GM12878 (cell line): ENCODE measurements at regions not wholly inside any gene's neighbourhood (a gene's known extent, or its start where the extent isn't known, plus 50 kb on each side); places are given as distances from the start of the nearest gene placed in this dataset.

ENCODE experiments used
- ATAC-seq: fragments of 200-7000 bp; cut with Tn5 transposase; 3 replicates; pipeline ENCODE4 v1.9.1; 2020; ENCODE audit warnings: mild to moderate bottlenecking, moderate library complexity
- BruUV-seq: library from RNA; stranded (reverse); fragments of 400-500 nt; replicated peaks from 2 replicates; lab custom pipeline; 2021; lab: Mats Ljungman, UMichigan
- CTCF ChIA-PET: fragments of 300-600 bp; sonication (Branson Sonifier 250); formaldehyde crosslinking; extraction: SDS; loops from one replicate; lab custom pipeline; 2021; ENCODE audit warnings: inconsistent platforms; lab: Yijun Ruan, JAX
- POLR2A ChIA-PET: fragments of 350-600 bp; formaldehyde crosslinking; extraction: SDS; loops from one replicate; lab custom pipeline; 2021; ENCODE audit warnings: inconsistent platforms; lab: Charles Lee
- RAD21 ChIA-PET: fragments of 300-600 bp; sonication (Branson Sonifier 250); formaldehyde crosslinking; loops from one replicate; lab custom pipeline; 2023; ENCODE audit warnings: antibody characterized with exemption; ENCODE audit not compliant: unreplicated experiment; lab: Charles Lee
- SMC1A ChIA-PET: fragments of 300-600 bp; sonication (Branson Sonifier 250); formaldehyde crosslinking; loops from one replicate; lab custom pipeline; 2023; ENCODE audit not compliant: unreplicated experiment, uncharacterized antibody; lab: Charles Lee
- DNase-seq: peaks from one replicate; pipeline ENCODE4 v3.0.0-alpha.2; 2011; ENCODE audit warnings: low read depth, low spot score
- FAIRE-seq: peaks from 3 replicates; lab custom pipeline; 2011; peaks lifted over from hg19 to GRCh38; lab: Jason Lieb, UNC
- H2AFZ ChIP-seq: 2 replicates; pipeline ENCODE4 v1.6.0; 2011; ENCODE audit warnings: low read depth, low read length, control low read depth; ENCODE audit not compliant: control insufficient read depth
- H3K27ac ChIP-seq: 2 replicates; pipeline ENCODE4 v1.5.1; 2011; ENCODE audit warnings: control low read depth; ENCODE audit not compliant: control insufficient read depth, insufficient read depth
- H3K27me3 ChIP-seq, 2 experiments: replicated peaks in 1 of 2; 2 replicates each; pipeline versions ENCODE4 v1.6.0 to v1.6.1; 2011; ENCODE audit warnings: low read length in 1 of 2; ENCODE audit not compliant: control insufficient read depth in 2 of 2, insufficient read depth in 2 of 2
- H3K36me3 ChIP-seq, 2 experiments: 2 replicates each; pipeline ENCODE4 v1.5.1; 2011; ENCODE audit warnings: low read length in 1 of 2; ENCODE audit not compliant: control insufficient read depth in 2 of 2, insufficient read depth in 2 of 2
- H3K4me1 ChIP-seq: 2 replicates; pipeline ENCODE4 v1.6.1; 2011; ENCODE audit warnings: mild to moderate bottlenecking, low read length, moderate library complexity, mixed read lengths; ENCODE audit not compliant: control insufficient read depth, insufficient read depth
- H3K4me2 ChIP-seq: 2 replicates; pipeline ENCODE4 v1.6.0; 2011; ENCODE audit warnings: control low read depth; ENCODE audit not compliant: control insufficient read depth, insufficient read depth
- H3K4me3 ChIP-seq: fragments of 200-600 bp; sonication (generic); 2 replicates; pipeline ENCODE4 v1.5.1; 2016
- H3K79me2 ChIP-seq: 2 replicates; pipeline ENCODE4 v1.6.0; 2011; ENCODE audit warnings: low read length; ENCODE audit not compliant: control insufficient read depth, insufficient read depth
- H3K9ac ChIP-seq: 2 replicates; pipeline ENCODE4 v1.8.0; 2011; ENCODE audit warnings: low read length, control low read depth, mixed read lengths; ENCODE audit not compliant: control insufficient read depth, insufficient read depth
- H3K9me3 ChIP-seq: replicated peaks from 3 replicates; pipeline ENCODE4 v1.5.1; 2011; ENCODE audit warnings: mild to moderate bottlenecking, low read length; ENCODE audit not compliant: control insufficient read depth, insufficient read depth
- H4K20me1 ChIP-seq: 2 replicates; pipeline ENCODE4 v1.6.0; 2011; ENCODE audit not compliant: control insufficient read depth, insufficient read depth
- CBX3 ChIP-seq: fragments of 200-600 bp; sonication (generic); IDR thresholded peaks from 2 replicates; pipeline ENCODE4 v1.6.1; 2016; ENCODE audit warnings: low read depth, borderline replicate concordance
- HDAC6 ChIP-seq: fragments of 200-600 bp; sonication (generic); IDR thresholded peaks from one replicate; pipeline ENCODE4 v1.8.0; 2017; ENCODE audit warnings: antibody characterized with exemption; ENCODE audit not compliant: unreplicated experiment
- IKZF1 ChIP-seq: fragments of 450-650 bp; conservative IDR thresholded peaks from 2 replicates; pipeline ENCODE4 v1.6.1; 2017; ENCODE audit warnings: antibody characterized with exemption, mild to moderate bottlenecking
- MTA2 ChIP-seq: fragments of 450-650 bp; IDR thresholded peaks from 2 replicates; pipeline ENCODE4 v1.6.1; 2016; ENCODE audit warnings: low read depth, mild to moderate bottlenecking, moderate library complexity
- POU2F2 ChIP-seq: IDR thresholded peaks from 3 replicates; pipeline ENCODE4 v1.6.1; 2011; ENCODE audit warnings: low read depth, mild to moderate bottlenecking, low read length, borderline replicate concordance
- SMAD5 ChIP-seq: IDR thresholded peaks from 2 replicates; pipeline ENCODE4 v1.6.1; 2016; ENCODE audit warnings: antibody characterized with exemption, low read depth
- TCF3 ChIP-seq: IDR thresholded peaks from 2 replicates; pipeline ENCODE4 v1.6.1; 2012; ENCODE audit warnings: low read depth, mild to moderate bottlenecking, low read length, borderline replicate concordance; ENCODE audit not compliant: insufficient read depth
- ZNF207 ChIP-seq: fragments of 450-650 bp; IDR thresholded peaks from 2 replicates; pipeline ENCODE4 v1.6.1; 2014; ENCODE audit warnings: antibody characterized with exemption, mild to moderate bottlenecking, borderline replicate concordance
- in situ Hi-C: fragments of 300-500 bp; cut with MboI; formaldehyde crosslinking; loops from 9 replicates; pipeline ENCODE4 v1.14.3; 2018; ENCODE audit warnings: mixed read lengths
- intact Hi-C: fragments of 100-400 bp; cut with micrococcal nuclease; formaldehyde crosslinking; loops from one replicate; pipeline ENCODE4 v1.14.2; 2022; ENCODE audit not compliant: unreplicated experiment
- TF ChIP-seq, protein P1 (sequence below): IDR thresholded peaks from 2 replicates; pipeline ENCODE4 v1.6.1; 2012; ENCODE audit warnings: improper control_type of control experiment, low read depth, low read length; ENCODE audit not compliant: insufficient replicate concordance

DNA sequence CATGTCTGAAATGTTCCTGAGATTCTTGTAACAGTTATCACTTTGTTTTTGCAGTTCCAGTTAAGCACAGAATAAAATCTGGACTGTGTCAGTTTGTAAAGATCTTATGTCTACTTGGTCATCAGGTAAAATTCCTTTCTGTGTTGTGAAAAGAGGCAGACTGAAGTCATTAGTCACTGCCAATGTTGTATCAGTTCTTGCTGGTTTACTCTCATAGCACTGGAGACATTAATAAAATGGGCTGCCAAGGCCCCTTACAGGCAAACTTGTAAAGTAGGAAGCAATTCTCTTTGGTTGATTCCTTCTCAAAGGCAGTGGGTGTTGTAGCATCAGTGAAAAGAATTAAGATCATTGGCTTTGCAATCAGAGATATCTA lies 61.4 kb upstream of the ST6GALNAC3 start:
- DNase-seq (no peak), ATAC-seq (no peak), FAIRE-seq (no peak)
- ChIA-PET POLR2A (no interaction called here), CTCF (no interaction called here), RAD21 (no interaction called here), SMC1A (no interaction called here)
- Histone ChIP-seq H3K4me3 (no peak overlapping the region), H3K9ac (no peak overlapping the region), H3K4me1 (no peaks in the 10 kb centered on the region), H2AFZ (no peak overlapping the region), H3K79me2 (no peaks in the 10 kb centered on the region), H3K4me2 (no peak overlapping the region), H3K27ac (no peak overlapping the region), H3K36me3 (no peaks in the 10 kb centered on the region), H3K27me3 (no peaks in the 10 kb centered on the region), H3K9me3 (no peaks in the 10 kb centered on the region), H4K20me1 (no peaks in the 10 kb centered on the region)
- TF ChIP-seq CBX3 (no peak), TCF3 (no peak), IKZF1 (no peak), SMAD5 (no peak), HDAC6 (no peak), ZNF207 (no peak), MTA2 (no peak), POU2F2 (no peak)
- TF ChIP-seq, protein P1, sequence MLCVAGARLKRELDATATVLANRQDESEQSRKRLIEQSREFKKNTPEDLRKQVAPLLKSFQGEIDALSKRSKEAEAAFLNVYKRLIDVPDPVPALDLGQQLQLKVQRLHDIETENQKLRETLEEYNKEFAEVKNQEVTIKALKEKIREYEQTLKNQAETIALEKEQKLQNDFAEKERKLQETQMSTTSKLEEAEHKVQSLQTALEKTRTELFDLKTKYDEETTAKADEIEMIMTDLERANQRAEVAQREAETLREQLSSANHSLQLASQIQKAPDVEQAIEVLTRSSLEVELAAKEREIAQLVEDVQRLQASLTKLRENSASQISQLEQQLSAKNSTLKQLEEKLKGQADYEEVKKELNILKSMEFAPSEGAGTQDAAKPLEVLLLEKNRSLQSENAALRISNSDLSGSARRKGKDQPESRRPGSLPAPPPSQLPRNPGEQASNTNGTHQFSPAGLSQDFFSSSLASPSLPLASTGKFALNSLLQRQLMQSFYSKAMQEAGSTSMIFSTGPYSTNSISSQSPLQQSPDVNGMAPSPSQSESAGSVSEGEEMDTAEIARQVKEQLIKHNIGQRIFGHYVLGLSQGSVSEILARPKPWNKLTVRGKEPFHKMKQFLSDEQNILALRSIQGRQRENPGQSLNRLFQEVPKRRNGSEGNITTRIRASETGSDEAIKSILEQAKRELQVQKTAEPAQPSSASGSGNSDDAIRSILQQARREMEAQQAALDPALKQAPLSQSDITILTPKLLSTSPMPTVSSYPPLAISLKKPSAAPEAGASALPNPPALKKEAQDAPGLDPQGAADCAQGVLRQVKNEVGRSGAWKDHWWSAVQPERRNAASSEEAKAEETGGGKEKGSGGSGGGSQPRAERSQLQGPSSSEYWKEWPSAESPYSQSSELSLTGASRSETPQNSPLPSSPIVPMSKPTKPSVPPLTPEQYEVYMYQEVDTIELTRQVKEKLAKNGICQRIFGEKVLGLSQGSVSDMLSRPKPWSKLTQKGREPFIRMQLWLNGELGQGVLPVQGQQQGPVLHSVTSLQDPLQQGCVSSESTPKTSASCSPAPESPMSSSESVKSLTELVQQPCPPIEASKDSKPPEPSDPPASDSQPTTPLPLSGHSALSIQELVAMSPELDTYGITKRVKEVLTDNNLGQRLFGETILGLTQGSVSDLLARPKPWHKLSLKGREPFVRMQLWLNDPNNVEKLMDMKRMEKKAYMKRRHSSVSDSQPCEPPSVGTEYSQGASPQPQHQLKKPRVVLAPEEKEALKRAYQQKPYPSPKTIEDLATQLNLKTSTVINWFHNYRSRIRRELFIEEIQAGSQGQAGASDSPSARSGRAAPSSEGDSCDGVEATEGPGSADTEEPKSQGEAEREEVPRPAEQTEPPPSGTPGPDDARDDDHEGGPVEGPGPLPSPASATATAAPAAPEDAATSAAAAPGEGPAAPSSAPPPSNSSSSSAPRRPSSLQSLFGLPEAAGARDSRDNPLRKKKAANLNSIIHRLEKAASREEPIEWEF, result no peak
- intact Hi-C loops (no loop called here), in situ Hi-C loops (no loop called here)
- no TSS peak for BruUV-seq
